ENCODE measurements at regions not wholly inside any gene's neighbourhood (a gene's known extent, or its start where the extent isn't known, plus 50 kb on each side); places are given as distances from the start of the nearest gene placed in this dataset.

DNA sequence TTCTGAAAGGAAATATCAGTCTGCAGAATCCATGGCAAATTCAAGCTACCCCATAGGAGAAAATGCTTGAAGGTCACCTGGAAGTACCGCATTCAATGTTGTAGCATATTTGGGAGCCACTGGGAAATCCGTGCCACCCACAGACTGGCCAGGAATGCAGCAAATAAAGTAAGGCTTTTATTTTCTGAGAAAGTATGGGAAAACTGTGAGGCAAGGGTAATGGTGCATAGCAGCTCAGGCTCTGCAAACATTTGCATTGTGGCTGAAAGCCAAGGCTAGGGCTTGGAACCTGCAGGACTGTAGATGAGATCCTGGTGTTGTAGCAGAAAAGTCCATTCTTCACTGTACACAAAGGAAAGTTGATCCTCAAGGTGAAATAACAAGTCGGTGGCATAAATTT, 450.9 kb upstream of the NR3C2 start:
- 34% methylated on average over 3 of the region's 3 CpGs for WGBS (ENCODE audit: insufficient coverage, insufficient replicate concordance, low lambda C conversion rate, missing lambda C conversion rate)
- ChIA-PET POLR2A (no interaction called here), SMC1A (ENCODE audit: uncharacterized antibody, unreplicated experiment) (no interaction called here), RAD21 (ENCODE audit: unreplicated experiment) (no interaction called here), CTCF (no interaction called here)
- Histone ChIP-seq H3K4me2 (ENCODE audit: control insufficient read depth, insufficient read depth) (no peak overlapping the region), H4K20me1 (ENCODE audit: control insufficient read depth, insufficient read depth) (no peaks in the 10 kb centered on the region), H2AFZ (ENCODE audit: control insufficient read depth, low read depth, low read length) (no peak overlapping the region), H3K9me3 (replicated peaks; ENCODE audit: control insufficient read depth, insufficient read depth, low read length) (no peaks in the 10 kb centered on the region), H3K36me3 (ENCODE audit: control insufficient read depth in 2 of 2, insufficient read depth in 2 of 2, low read length in 1 of 2) (no peaks in the 10 kb centered on the region), H3K4me1 (ENCODE audit: control insufficient read depth, insufficient read depth, low read length) (no peaks in the 10 kb centered on the region), H3K79me2 (ENCODE audit: control insufficient read depth, insufficient read depth, low read length) (no peaks in the 10 kb centered on the region), H3K9ac (ENCODE audit: control insufficient read depth, insufficient read depth, low read length) (no peak overlapping the region), H3K27ac (ENCODE audit: control insufficient read depth, insufficient read depth) (no peak overlapping the region), H3K27me3 (replicated peaks in 1 of 2; ENCODE audit: control insufficient read depth in 2 of 2, insufficient read depth in 2 of 2, low read length in 1 of 2) (no peaks in the 10 kb centered on the region), H3K4me3 (no peak overlapping the region)
- TF ChIP-seq HDAC6 (IDR thresholded peaks at IDR 0.05; ENCODE audit: unreplicated experiment) (no peak), MYC (IDR thresholded peaks at IDR 0.05; ENCODE audit: insufficient read depth, insufficient read length, insufficient replicate concordance, low read length, severe bottlenecking) (no peak), BRCA1 (IDR thresholded peaks at IDR 0.05; ENCODE audit: low read depth, low read length) (no peak), BACH1 (IDR thresholded peaks at IDR 0.05; ENCODE audit: borderline replicate concordance) (no peak), HDGF (IDR thresholded peaks at IDR 0.05) (no peak), BMI1 (IDR thresholded peaks at IDR 0.05; ENCODE audit: borderline replicate concordance) (no peak), KAT2A (conservative IDR thresholded peaks at IDR 0.05; ENCODE audit: control insufficient read depth, low read depth, low read length) (no peak), TARDBP (IDR thresholded peaks at IDR 0.05; ENCODE audit: borderline replicate concordance) (no peak)
- TF ChIP-seq, protein P1, sequence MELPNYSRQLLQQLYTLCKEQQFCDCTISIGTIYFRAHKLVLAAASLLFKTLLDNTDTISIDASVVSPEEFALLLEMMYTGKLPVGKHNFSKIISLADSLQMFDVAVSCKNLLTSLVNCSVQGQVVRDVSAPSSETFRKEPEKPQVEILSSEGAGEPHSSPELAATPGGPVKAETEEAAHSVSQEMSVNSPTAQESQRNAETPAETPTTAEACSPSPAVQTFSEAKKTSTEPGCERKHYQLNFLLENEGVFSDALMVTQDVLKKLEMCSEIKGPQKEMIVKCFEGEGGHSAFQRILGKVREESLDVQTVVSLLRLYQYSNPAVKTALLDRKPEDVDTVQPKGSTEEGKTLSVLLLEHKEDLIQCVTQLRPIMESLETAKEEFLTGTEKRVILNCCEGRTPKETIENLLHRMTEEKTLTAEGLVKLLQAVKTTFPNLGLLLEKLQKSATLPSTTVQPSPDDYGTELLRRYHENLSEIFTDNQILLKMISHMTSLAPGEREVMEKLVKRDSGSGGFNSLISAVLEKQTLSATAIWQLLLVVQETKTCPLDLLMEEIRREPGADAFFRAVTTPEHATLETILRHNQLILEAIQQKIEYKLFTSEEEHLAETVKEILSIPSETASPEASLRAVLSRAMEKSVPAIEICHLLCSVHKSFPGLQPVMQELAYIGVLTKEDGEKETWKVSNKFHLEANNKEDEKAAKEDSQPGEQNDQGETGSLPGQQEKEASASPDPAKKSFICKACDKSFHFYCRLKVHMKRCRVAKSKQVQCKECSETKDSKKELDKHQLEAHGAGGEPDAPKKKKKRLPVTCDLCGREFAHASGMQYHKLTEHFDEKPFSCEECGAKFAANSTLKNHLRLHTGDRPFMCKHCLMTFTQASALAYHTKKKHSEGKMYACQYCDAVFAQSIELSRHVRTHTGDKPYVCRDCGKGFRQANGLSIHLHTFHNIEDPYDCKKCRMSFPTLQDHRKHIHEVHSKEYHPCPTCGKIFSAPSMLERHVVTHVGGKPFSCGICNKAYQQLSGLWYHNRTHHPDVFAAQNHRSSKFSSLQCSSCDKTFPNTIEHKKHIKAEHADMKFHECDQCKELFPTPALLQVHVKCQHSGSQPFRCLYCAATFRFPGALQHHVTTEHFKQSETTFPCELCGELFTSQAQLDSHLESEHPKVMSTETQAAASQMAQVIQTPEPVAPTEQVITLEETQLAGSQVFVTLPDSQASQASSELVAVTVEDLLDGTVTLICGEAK (IDR thresholded peaks at IDR 0.05; ENCODE audit: borderline replicate concordance), result no peak
- TF ChIP-seq, protein P2, sequence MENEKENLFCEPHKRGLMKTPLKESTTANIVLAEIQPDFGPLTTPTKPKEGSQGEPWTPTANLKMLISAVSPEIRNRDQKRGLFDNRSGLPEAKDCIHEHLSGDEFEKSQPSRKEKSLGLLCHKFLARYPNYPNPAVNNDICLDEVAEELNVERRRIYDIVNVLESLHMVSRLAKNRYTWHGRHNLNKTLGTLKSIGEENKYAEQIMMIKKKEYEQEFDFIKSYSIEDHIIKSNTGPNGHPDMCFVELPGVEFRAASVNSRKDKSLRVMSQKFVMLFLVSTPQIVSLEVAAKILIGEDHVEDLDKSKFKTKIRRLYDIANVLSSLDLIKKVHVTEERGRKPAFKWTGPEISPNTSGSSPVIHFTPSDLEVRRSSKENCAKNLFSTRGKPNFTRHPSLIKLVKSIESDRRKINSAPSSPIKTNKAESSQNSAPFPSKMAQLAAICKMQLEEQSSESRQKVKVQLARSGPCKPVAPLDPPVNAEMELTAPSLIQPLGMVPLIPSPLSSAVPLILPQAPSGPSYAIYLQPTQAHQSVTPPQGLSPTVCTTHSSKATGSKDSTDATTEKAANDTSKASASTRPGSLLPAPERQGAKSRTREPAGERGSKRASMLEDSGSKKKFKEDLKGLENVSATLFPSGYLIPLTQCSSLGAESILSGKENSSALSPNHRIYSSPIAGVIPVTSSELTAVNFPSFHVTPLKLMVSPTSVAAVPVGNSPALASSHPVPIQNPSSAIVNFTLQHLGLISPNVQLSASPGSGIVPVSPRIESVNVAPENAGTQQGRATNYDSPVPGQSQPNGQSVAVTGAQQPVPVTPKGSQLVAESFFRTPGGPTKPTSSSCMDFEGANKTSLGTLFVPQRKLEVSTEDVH (IDR thresholded peaks at IDR 0.05; ENCODE audit: low read depth, partially characterized antibody), result no peak
- TF ChIP-seq, protein P3, sequence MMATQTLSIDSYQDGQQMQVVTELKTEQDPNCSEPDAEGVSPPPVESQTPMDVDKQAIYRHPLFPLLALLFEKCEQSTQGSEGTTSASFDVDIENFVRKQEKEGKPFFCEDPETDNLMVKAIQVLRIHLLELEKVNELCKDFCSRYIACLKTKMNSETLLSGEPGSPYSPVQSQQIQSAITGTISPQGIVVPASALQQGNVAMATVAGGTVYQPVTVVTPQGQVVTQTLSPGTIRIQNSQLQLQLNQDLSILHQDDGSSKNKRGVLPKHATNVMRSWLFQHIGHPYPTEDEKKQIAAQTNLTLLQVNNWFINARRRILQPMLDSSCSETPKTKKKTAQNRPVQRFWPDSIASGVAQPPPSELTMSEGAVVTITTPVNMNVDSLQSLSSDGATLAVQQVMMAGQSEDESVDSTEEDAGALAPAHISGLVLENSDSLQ (IDR thresholded peaks at IDR 0.05), result no peak
- TF ChIP-seq, protein P4, sequence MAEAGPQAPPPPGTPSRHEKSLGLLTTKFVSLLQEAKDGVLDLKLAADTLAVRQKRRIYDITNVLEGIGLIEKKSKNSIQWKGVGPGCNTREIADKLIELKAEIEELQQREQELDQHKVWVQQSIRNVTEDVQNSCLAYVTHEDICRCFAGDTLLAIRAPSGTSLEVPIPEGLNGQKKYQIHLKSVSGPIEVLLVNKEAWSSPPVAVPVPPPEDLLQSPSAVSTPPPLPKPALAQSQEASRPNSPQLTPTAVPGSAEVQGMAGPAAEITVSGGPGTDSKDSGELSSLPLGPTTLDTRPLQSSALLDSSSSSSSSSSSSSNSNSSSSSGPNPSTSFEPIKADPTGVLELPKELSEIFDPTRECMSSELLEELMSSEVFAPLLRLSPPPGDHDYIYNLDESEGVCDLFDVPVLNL (IDR thresholded peaks at IDR 0.05; ENCODE audit: low read depth, low read length), result no peak
- in situ Hi-C loops (cut with MboI), result no loop called here
- no peak for DNase-seq (ENCODE audit: low read depth, low spot score)
- no peak for ATAC-seq
- intact Hi-C loops (cut with micrococcal nuclease; ENCODE audit: unreplicated experiment), result no loop called here
- no peak for FAIRE-seq
- BruUV-seq (replicated peaks), result no TSS peak

Data from GM12878 (cell line).